ENCODE measurements at regions not wholly inside any gene's neighbourhood (a gene's known extent, or its start where the extent isn't known, plus 50 kb on each side); places are given as distances from the start of the nearest gene placed in this dataset.
"Not testable (repeated sequence)": the region's sequence is repeated elsewhere in the genome, so short reads cannot be mapped to it uniquely, and the experiment has no call there.

GRCh38 chr4:11814758-11815157, 386.1 kb upstream of the HS3ST1 start:
- DNase-seq (ENCODE audit: extremely low read depth in 1 of 2, low read depth in 1 of 2), result no peak

GRCh38 chr4:11813951-11814446, 385.3 kb upstream of the HS3ST1 start:
- no peak for DNase-seq (ENCODE audit: extremely low read depth in 1 of 2, low read depth in 1 of 2)

- DNase-seq (ENCODE audit: extremely low read depth in 1 of 2, low read depth in 1 of 2), result not testable (repeated sequence)
Measured at GRCh38 chr4:11811521-11811920, 382.8 kb upstream of the HS3ST1 start.

GRCh38 chr4:11805842-11806241, 377.1 kb upstream of the HS3ST1 start:
- DNase-seq (ENCODE audit: extremely low read depth in 1 of 2, low read depth in 1 of 2), result no peak

GRCh38 chr4:11801466-11802446, 373.1 kb upstream of the HS3ST1 start:
- no peak for DNase-seq (ENCODE audit: extremely low read depth in 1 of 2, low read depth in 1 of 2)

- DNase-seq (ENCODE audit: extremely low read depth in 1 of 2, low read depth in 1 of 2), result no peak
Measured at GRCh38 chr4:11799196-11799595, 370.5 kb upstream of the HS3ST1 start.

GRCh38 chr4:11791797-11792196, 363.1 kb upstream of the HS3ST1 start:
- DNase-seq (ENCODE audit: extremely low read depth in 1 of 2, low read depth in 1 of 2), result no peak

GRCh38 chr4:11790230-11790629, 361.5 kb upstream of the HS3ST1 start:
- no peak for DNase-seq (ENCODE audit: extremely low read depth in 1 of 2, low read depth in 1 of 2)

- no peak for DNase-seq (ENCODE audit: extremely low read depth in 1 of 2, low read depth in 1 of 2)
Measured at GRCh38 chr4:11783588-11783987, 354.9 kb upstream of the HS3ST1 start.

- no peak for DNase-seq (ENCODE audit: extremely low read depth in 1 of 2, low read depth in 1 of 2)
Measured at GRCh38 chr4:11782859-11783258, 354.2 kb upstream of the HS3ST1 start.

GRCh38 chr4:11777447-11777846, 348.8 kb upstream of the HS3ST1 start:
- DNase-seq (ENCODE audit: extremely low read depth in 1 of 2, low read depth in 1 of 2), result no peak

- no peak for DNase-seq (ENCODE audit: extremely low read depth in 1 of 2, low read depth in 1 of 2)
Measured at GRCh38 chr4:11774346-11774745, 345.7 kb upstream of the HS3ST1 start.

- DNase-seq (ENCODE audit: extremely low read depth in 1 of 2, low read depth in 1 of 2), result no peak
Measured at GRCh38 chr4:11773798-11774197, 345.1 kb upstream of the HS3ST1 start.

- no peak for DNase-seq (ENCODE audit: extremely low read depth in 1 of 2, low read depth in 1 of 2)
Measured at GRCh38 chr4:11769434-11769833, 340.7 kb upstream of the HS3ST1 start.

- DNase-seq (ENCODE audit: extremely low read depth in 1 of 2, low read depth in 1 of 2), result no peak
Measured at GRCh38 chr4:11768251-11768972, 339.7 kb upstream of the HS3ST1 start.

GRCh38 chr4:11765849-11766453, 337.3 kb upstream of the HS3ST1 start:
- no peak for DNase-seq (ENCODE audit: extremely low read depth in 1 of 2, low read depth in 1 of 2)

- no peak for DNase-seq (ENCODE audit: extremely low read depth in 1 of 2, low read depth in 1 of 2)
Measured at GRCh38 chr4:11748164-11748872, 319.6 kb upstream of the HS3ST1 start.

GRCh38 chr4:11746734-11747133, 318.0 kb upstream of the HS3ST1 start:
- DNase-seq (ENCODE audit: extremely low read depth in 1 of 2, low read depth in 1 of 2), result no peak

- no peak for DNase-seq (ENCODE audit: extremely low read depth in 1 of 2, low read depth in 1 of 2)
Measured at GRCh38 chr4:11743976-11744375, 315.3 kb upstream of the HS3ST1 start.

GRCh38 chr4:11743236-11743635, 314.5 kb upstream of the HS3ST1 start:
- no peak for DNase-seq (ENCODE audit: extremely low read depth in 1 of 2, low read depth in 1 of 2)

- DNase-seq (ENCODE audit: extremely low read depth in 1 of 2, low read depth in 1 of 2), result no peak
Measured at GRCh38 chr4:11741190-11741652, 312.5 kb upstream of the HS3ST1 start.
